Activated CD8-positive, alpha-beta T cell treated with anti-CD3 and anti-CD28 coated beads, Interleukin-2, amount 10 ng/mL, durations not matched to agents 7 days and 5 days (primary cell): ENCODE measurements at regions not wholly inside any gene's neighbourhood (a gene's known extent, or its start where the extent isn't known, plus 50 kb on each side); places are given as distances from the start of the nearest gene placed in this dataset.

Source experiments
- ATAC-seq: fragments of 150-1000 bp; cut with Tn5 transposase; one replicate; pipeline ENCODE4 v1.10.0; 2021; ENCODE audit warnings: moderate library complexity
- CTCF ChIA-PET: fragments of 350-600 bp; sonication (Branson Sonifier 250); formaldehyde crosslinking; loops from one replicate; lab custom pipeline; 2021; ENCODE audit warnings: antibody characterized with exemption; lab: Charles Lee
- POLR2A ChIA-PET: fragments of 350-600 bp; sonication (Branson Sonifier 250); formaldehyde crosslinking; loops from one replicate; lab custom pipeline; 2021; ENCODE audit warnings: antibody characterized with exemption; lab: Charles Lee
- DNase-seq: peaks from one replicate; pipeline ENCODE4 v3.0.0-alpha.2; 2020
- H3K27ac Mint-ChIP-seq: one replicate; pipeline ENCODE4 v1.8.0; 2021; ENCODE audit warnings: mild to moderate bottlenecking, mixed read lengths
- H3K27me3 Mint-ChIP-seq: one replicate; pipeline ENCODE4 v1.8.0; 2021; ENCODE audit warnings: low read depth, mixed read lengths
- H3K36me3 Mint-ChIP-seq: one replicate; pipeline ENCODE4 v1.8.0; 2021; ENCODE audit warnings: low read depth, mixed read lengths
- H3K4me1 Mint-ChIP-seq: one replicate; pipeline ENCODE4 v1.8.0; 2021; ENCODE audit warnings: low read depth, mixed read lengths
- H3K4me3 Mint-ChIP-seq: one replicate; pipeline ENCODE4 v1.8.0; 2021; ENCODE audit warnings: mild to moderate bottlenecking, mixed read lengths
- H3K9me3 Mint-ChIP-seq: one replicate; pipeline ENCODE4 v1.8.0; 2022; ENCODE audit warnings: mixed read lengths; ENCODE audit not compliant: insufficient read depth

DNA sequence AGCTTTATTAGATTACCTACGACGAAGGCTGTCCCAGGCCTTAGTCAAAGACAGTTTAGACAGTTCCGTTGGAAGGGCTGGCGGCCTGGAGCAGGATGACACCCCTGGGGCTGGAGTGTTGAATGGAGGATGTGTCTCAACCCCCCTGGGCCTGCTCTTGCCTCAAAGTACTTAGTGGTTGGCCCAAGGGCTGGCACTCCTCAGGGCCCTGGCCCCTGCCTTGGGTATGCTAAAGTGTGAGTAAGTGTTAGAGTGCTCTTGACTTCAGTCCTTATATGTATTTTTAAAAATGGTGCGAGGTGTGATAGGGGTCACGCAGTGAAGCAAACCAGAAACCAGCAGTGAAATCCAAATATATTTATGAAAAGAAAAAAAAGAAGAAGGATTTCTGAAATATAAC is 261.6 kb downstream of the KTN1 start:
- DNase-seq (no peak), ATAC-seq (no peak)
- no peaks in the 10 kb centered on the region for H3K36me3 Mint-ChIP-seq
- H3K27ac Mint-ChIP-seq, result no peak overlapping the region
- H3K4me3 Mint-ChIP-seq, result no peak overlapping the region
- ChIA-PET CTCF (no interaction called here), POLR2A (no interaction called here)
- no peaks in the 10 kb centered on the region for H3K27me3 Mint-ChIP-seq
- H3K4me1 Mint-ChIP-seq, result no peaks in the 10 kb centered on the region
- H3K9me3 Mint-ChIP-seq, result no peaks in the 10 kb centered on the region

DNA sequence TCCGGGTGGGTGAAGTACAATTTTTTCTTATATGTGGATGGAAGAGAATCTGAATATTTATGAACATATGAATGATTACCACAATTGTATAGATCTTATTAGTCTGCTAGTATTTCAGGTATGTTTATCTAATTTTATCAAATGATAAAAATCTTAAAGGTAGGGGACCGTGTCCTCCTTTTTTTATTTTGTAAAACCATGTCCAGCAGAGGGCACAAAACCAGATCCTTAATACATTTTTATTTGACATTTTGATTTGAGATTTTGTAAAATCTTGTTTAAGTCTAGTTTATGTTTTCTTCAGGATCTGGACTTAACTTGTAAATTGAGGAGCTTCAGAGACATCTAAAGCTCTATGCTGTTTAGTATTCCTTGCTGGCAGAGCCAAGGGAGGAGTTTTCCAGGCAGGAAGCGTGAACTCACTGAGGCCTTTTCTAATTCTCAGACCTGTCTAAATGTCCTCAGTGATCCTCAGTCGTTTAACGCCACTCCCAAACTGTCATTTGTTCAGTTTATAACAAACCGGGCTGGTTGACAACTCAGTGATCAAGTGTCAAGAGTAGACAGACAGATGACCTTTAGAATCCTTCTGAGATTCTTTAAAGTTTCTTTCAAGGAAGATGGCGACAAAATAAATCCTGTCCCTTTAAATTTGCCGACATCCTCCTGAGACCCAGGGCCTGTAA is 263.9 kb downstream of the KTN1 start:
- DNase-seq (no peak), ATAC-seq (no peak)
- H3K36me3 Mint-ChIP-seq, result no peaks in the 10 kb centered on the region
- ChIA-PET POLR2A (interaction anchor here (0.6 kb wide), 1 partner anchor 793 kb away, joined by 4 read pairs; no protein-coding TSS in a partner anchor), CTCF (interaction anchor here (0.7 to 1.2 kb wide), 3 partner anchors 38 to 274 kb away, joined by 3 to 5 read pairs (median 3); no protein-coding TSS in a partner anchor)
- no peak overlapping the region for H3K27ac Mint-ChIP-seq
- peaks cover 1% of the 10 kb centered on the region for H3K27me3 Mint-ChIP-seq
- no peaks in the 10 kb centered on the region for H3K4me1 Mint-ChIP-seq
- no peak overlapping the region for H3K4me3 Mint-ChIP-seq
- H3K9me3 Mint-ChIP-seq, result no peaks in the 10 kb centered on the region

DNA sequence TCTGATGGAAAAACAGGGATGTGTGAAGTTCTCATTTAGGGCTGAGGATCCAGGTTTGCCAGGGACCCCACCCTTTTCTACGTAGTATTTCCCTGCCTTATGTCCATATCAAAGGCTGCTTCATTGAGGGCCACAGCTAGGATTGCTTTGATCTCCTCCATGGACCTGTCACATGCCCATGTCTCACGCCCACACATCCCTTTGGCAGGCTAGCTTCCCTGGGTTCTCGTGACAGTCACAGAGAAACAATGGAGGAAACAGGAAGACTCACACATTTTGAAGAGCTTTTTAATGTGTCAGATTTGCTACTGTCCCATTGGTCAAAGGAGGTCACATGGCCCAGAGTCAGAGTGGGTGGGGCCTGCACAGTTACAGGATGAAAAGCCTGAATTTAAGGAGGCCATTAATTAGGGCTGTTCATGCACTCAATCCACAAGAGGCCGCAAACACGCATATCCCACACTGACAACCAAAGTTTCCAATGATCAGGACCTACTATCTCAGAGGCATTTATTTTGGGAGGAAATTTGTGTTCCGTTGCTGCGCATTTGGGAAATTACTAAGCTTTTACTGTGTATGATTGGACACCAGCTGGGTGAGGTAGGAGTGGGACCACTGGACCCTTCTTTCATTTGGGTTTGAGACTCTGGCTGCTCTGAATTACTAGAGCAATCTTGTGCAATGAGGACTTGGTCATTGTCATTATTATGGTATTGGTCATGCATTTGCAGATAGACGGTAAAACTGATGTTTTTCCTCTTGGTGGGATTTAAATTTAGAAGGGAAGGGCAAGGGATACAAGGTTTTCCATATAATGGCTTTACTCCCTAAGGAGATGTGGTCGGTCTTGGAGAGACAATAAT is 266.2 kb downstream of the KTN1 start:
- H3K4me3 Mint-ChIP-seq, result no peak overlapping the region
- DNase-seq (no peak), ATAC-seq (no peak)
- H3K36me3 Mint-ChIP-seq, result no peaks in the 10 kb centered on the region
- H3K27ac Mint-ChIP-seq, result no peak overlapping the region
- H3K27me3 Mint-ChIP-seq, result peaks cover 3% of the 10 kb centered on the region
- H3K4me1 Mint-ChIP-seq, result no peaks in the 10 kb centered on the region
- H3K9me3 Mint-ChIP-seq, result no peaks in the 10 kb centered on the region
- POLR2A ChIA-PET, result interaction anchor here (0.6 kb wide), 1 partner anchor 48 kb away, joined by 4 read pairs; no protein-coding TSS in a partner anchor
- CTCF ChIA-PET, result no interaction called here

GRCh38 chr14:55846826-55847446 is 266.9 kb downstream of the KTN1 start:
- Mint-ChIP-seq H3K36me3 (no peaks in the 10 kb centered on the region), H3K4me3 (no peak overlapping the region), H3K27ac (no peak overlapping the region), H3K27me3 (peaks cover 3% of the 10 kb centered on the region), H3K4me1 (no peaks in the 10 kb centered on the region), H3K9me3 (no peaks in the 10 kb centered on the region)
- ChIA-PET CTCF (no interaction called here), POLR2A (no interaction called here)
- DNase-seq (no peak), ATAC-seq (no peak)

GRCh38 chr14:55847766-55848165 is 267.8 kb downstream of the KTN1 start:
- Mint-ChIP-seq H3K27me3 (peaks cover 3% of the 10 kb centered on the region), H3K36me3 (no peaks in the 10 kb centered on the region), H3K27ac (no peak overlapping the region), H3K9me3 (no peaks in the 10 kb centered on the region), H3K4me3 (no peak overlapping the region), H3K4me1 (no peaks in the 10 kb centered on the region)
- CTCF ChIA-PET, result no interaction called here
- ATAC-seq (no peak), DNase-seq (no peak)
- POLR2A ChIA-PET, result no interaction called here

GRCh38 chr14:55848964-55849363 is 269.0 kb downstream of the KTN1 start:
- H3K4me3 Mint-ChIP-seq, result no peak overlapping the region
- DNase-seq (no peak), ATAC-seq (no peak)
- H3K27ac Mint-ChIP-seq, result no peak overlapping the region
- peaks cover 3% of the 10 kb centered on the region for H3K27me3 Mint-ChIP-seq
- no peaks in the 10 kb centered on the region for H3K9me3 Mint-ChIP-seq
- H3K4me1 Mint-ChIP-seq, result no peaks in the 10 kb centered on the region
- ChIA-PET CTCF (no interaction called here), POLR2A (no interaction called here)
- H3K36me3 Mint-ChIP-seq, result no peaks in the 10 kb centered on the region

- no peaks in the 10 kb centered on the region for H3K9me3 Mint-ChIP-seq
- CTCF ChIA-PET, result no interaction called here
- H3K27ac Mint-ChIP-seq, result no peak overlapping the region
- H3K27me3 Mint-ChIP-seq, result peaks cover 3% of the 10 kb centered on the region
- DNase-seq (no peak), ATAC-seq (no peak)
- POLR2A ChIA-PET, result no interaction called here
- no peaks in the 10 kb centered on the region for H3K4me1 Mint-ChIP-seq
- no peaks in the 10 kb centered on the region for H3K36me3 Mint-ChIP-seq
- no peak overlapping the region for H3K4me3 Mint-ChIP-seq
These were observed 268.4 kb upstream of the PELI2 start for GRCh38 chr14:55849833-55850232.

GRCh38 chr14:55850825-55851241 is 267.4 kb upstream of the PELI2 start:
- H3K27ac Mint-ChIP-seq, result no peak overlapping the region
- H3K27me3 Mint-ChIP-seq, result peaks cover 3% of the 10 kb centered on the region
- POLR2A ChIA-PET, result no interaction called here
- ATAC-seq (no peak), DNase-seq (no peak)
- no peaks in the 10 kb centered on the region for H3K9me3 Mint-ChIP-seq
- no peaks in the 10 kb centered on the region for H3K36me3 Mint-ChIP-seq
- CTCF ChIA-PET, result interaction anchor here (0.7 kb wide), 1 partner anchor 624 kb away, joined by 3 read pairs; no protein-coding TSS in a partner anchor
- no peak overlapping the region for H3K4me3 Mint-ChIP-seq
- no peaks in the 10 kb centered on the region for H3K4me1 Mint-ChIP-seq

- POLR2A ChIA-PET, result no interaction called here
- DNase-seq (no peak), ATAC-seq (no peak)
- Mint-ChIP-seq H3K36me3 (no peaks in the 10 kb centered on the region), H3K9me3 (no peaks in the 10 kb centered on the region), H3K27me3 (peaks cover 3% of the 10 kb centered on the region), H3K4me1 (no peaks in the 10 kb centered on the region), H3K27ac (no peak overlapping the region), H3K4me3 (no peak overlapping the region)
- CTCF ChIA-PET, result no interaction called here
These were observed 266.9 kb upstream of the PELI2 start for GRCh38 chr14:55851301-55851700.

- DNase-seq, result no peak
- Mint-ChIP-seq H3K4me1 (no peaks in the 10 kb centered on the region), H3K4me3 (no peak overlapping the region), H3K9me3 (no peaks in the 10 kb centered on the region), H3K36me3 (no peaks in the 10 kb centered on the region), H3K27me3 (peaks cover 3% of the 10 kb centered on the region), H3K27ac (no peak overlapping the region)
- no peak for ATAC-seq
- ChIA-PET POLR2A (no interaction called here), CTCF (no interaction called here)
These were observed 266.2 kb upstream of the PELI2 start for GRCh38 chr14:55851961-55852360.

DNA sequence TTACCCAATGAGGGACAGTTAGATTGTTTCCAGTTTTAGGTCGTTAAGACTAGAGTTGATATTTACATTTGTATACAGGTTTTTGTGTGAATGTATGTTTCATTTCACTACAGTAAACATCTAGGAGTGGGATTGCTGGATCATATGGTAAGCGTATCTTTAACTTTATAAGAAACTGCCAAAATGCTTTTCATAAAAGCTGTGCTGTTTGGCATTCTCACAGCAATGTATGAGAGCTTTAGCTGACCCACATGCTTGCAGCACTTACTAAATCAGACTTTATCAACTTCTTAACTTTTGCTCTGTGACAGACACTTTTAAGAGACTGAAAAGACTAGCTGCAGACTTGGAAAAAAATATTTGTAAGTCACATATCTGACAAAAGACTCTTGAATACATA is 262.5 kb upstream of the PELI2 start:
- no peak overlapping the region for H3K27ac Mint-ChIP-seq
- ChIA-PET POLR2A (no interaction called here), CTCF (no interaction called here)
- no peaks in the 10 kb centered on the region for H3K27me3 Mint-ChIP-seq
- peaks cover 16% of the 10 kb centered on the region for H3K9me3 Mint-ChIP-seq
- ATAC-seq (no peak), DNase-seq (no peak)
- H3K36me3 Mint-ChIP-seq, result peaks cover 2% of the 10 kb centered on the region
- no peak overlapping the region for H3K4me3 Mint-ChIP-seq
- H3K4me1 Mint-ChIP-seq, result no peaks in the 10 kb centered on the region

- Mint-ChIP-seq H3K36me3 (peaks cover 2% of the 10 kb centered on the region), H3K4me1 (no peaks in the 10 kb centered on the region), H3K9me3 (peaks cover 22% of the 10 kb centered on the region), H3K27me3 (no peaks in the 10 kb centered on the region), H3K27ac (no peak overlapping the region), H3K4me3 (no peak overlapping the region)
- ATAC-seq (no peak), DNase-seq (no peak)
- ChIA-PET CTCF (no interaction called here), POLR2A (no interaction called here)
These were observed 259.6 kb upstream of the PELI2 start for GRCh38 chr14:55858604-55859003.
